NCI-H526 (cell line): ENCODE measurements at regions not wholly inside any gene's neighbourhood (a gene's known extent, or its start where the extent isn't known, plus 50 kb on each side); places are given as distances from the start of the nearest gene placed in this dataset.
"Not testable (repeated sequence)": the region's sequence is repeated elsewhere in the genome, so short reads cannot be mapped to it uniquely, and the experiment has no call there.

Source experiments
- DNase-seq, 2 experiments: peaks; one replicate each; lab custom pipeline; 2025; lab: John Stamatoyannopoulos, UW

GRCh38 chr4:97104666-97105065, 1038.6 kb downstream of the STPG2 start:
- no peak for DNase-seq

GRCh38 chr4:97105347-97106099, 1037.8 kb downstream of the STPG2 start:
- DNase-seq, result peak; percentile 54 to 59

GRCh38 chr4:97106161-97106560, 1037.1 kb downstream of the STPG2 start:
- DNase-seq, result no peak

- no peak for DNase-seq
Measured at GRCh38 chr4:97110506-97110905, 1032.8 kb downstream of the STPG2 start.

GRCh38 chr4:97116511-97116910, 1026.8 kb downstream of the STPG2 start:
- no peak for DNase-seq

- peak; percentile 8 to 18 for DNase-seq
Measured at GRCh38 chr4:97121493-97121892, 1021.8 kb downstream of the STPG2 start.

GRCh38 chr4:97123573-97123972, 1019.7 kb downstream of the STPG2 start:
- no peak for DNase-seq

GRCh38 chr4:97132435-97132834, 1010.8 kb downstream of the STPG2 start:
- DNase-seq, result no peak

GRCh38 chr4:97134456-97134855, 1008.8 kb downstream of the STPG2 start:
- no peak for DNase-seq

- no peak for DNase-seq
Measured at GRCh38 chr4:97139791-97140190, 1003.5 kb downstream of the STPG2 start.

- DNase-seq, result no peak
Measured at GRCh38 chr4:97140545-97140944, 1002.7 kb downstream of the STPG2 start.

- DNase-seq, result not testable (repeated sequence)
Measured at GRCh38 chr4:97141332-97141731, 1001.9 kb downstream of the STPG2 start.

GRCh38 chr4:97142410-97142809, 1000.9 kb downstream of the STPG2 start:
- DNase-seq, result no peak

GRCh38 chr4:97142893-97143292, 1000.4 kb downstream of the STPG2 start:
- DNase-seq, result no peak

- no peak for DNase-seq
Measured at GRCh38 chr4:97144199-97144598, 999.1 kb downstream of the STPG2 start.

- no peak for DNase-seq
Measured at GRCh38 chr4:97150966-97151365, 992.3 kb downstream of the STPG2 start.

GRCh38 chr4:97152149-97152548, 991.1 kb downstream of the STPG2 start:
- DNase-seq, result no peak

- peak; percentile 7 to 49 for DNase-seq
Measured at GRCh38 chr4:97153042-97153441, 990.2 kb downstream of the STPG2 start.

- no peak for DNase-seq
Measured at GRCh38 chr4:97159625-97160024, 983.7 kb downstream of the STPG2 start.

GRCh38 chr4:97185233-97185632, 958.0 kb downstream of the STPG2 start:
- no peak for DNase-seq

- no peak for DNase-seq
Measured at GRCh38 chr4:97197106-97197505, 946.2 kb downstream of the STPG2 start.

GRCh38 chr4:97208749-97209148, 934.5 kb downstream of the STPG2 start:
- DNase-seq, result no peak

- no peak for DNase-seq
Measured at GRCh38 chr4:97215409-97215941, 927.8 kb downstream of the STPG2 start.

- no peak for DNase-seq
Measured at GRCh38 chr4:97216046-97216445, 927.2 kb downstream of the STPG2 start.
